Duodenal mucosa (tissue), 2 donors: ENCODE measurements at regions not wholly inside any gene's neighbourhood (a gene's known extent, or its start where the extent isn't known, plus 50 kb on each side); places are given as distances from the start of the nearest gene placed in this dataset.

Experiments
- H3K27ac ChIP-seq: one replicate; pipeline ENCODE4 v1.7.0; 2013; ENCODE audit warnings: low read depth, low read length
- H3K27me3 ChIP-seq, 2 donors: one replicate each; pipeline ENCODE4 v1.7.0; 2013; ENCODE audit warnings: low read length in 2 of 2, control low read depth in 1 of 2; ENCODE audit not compliant: insufficient read depth in 2 of 2, control insufficient read depth in 1 of 2
- H3K36me3 ChIP-seq, 2 donors: one replicate each; pipeline ENCODE4 v1.7.0; 2013; ENCODE audit warnings: low read length in 2 of 2, control low read depth in 1 of 2; ENCODE audit not compliant: insufficient read depth in 2 of 2, control insufficient read depth in 1 of 2
- H3K4me1 ChIP-seq, 2 donors: one replicate each; pipeline ENCODE4 v1.7.0; 2013; ENCODE audit warnings: low read length in 2 of 2, control low read depth in 1 of 2; ENCODE audit not compliant: insufficient read depth in 2 of 2, control insufficient read depth in 1 of 2
- H3K4me3 ChIP-seq, 2 donors: one replicate each; pipeline ENCODE4 v1.7.0; 2013; ENCODE audit warnings: low read length in 2 of 2, low read depth in 1 of 2
- H3K9ac ChIP-seq, 2 donors: one replicate each; pipeline ENCODE4 v1.7.0; 2013; ENCODE audit warnings: low read length in 2 of 2, low read depth in 1 of 2
- H3K9me3 ChIP-seq, 2 donors: one replicate each; pipeline ENCODE4 v1.7.0; 2013; ENCODE audit warnings: low read length in 2 of 2, control low read depth in 1 of 2; ENCODE audit not compliant: control insufficient read depth in 1 of 2

- no peak overlapping the region for H3K27ac ChIP-seq
- H3K9me3 ChIP-seq = no peaks in the 10 kb centered on the region
- no peaks in the 10 kb centered on the region for H3K27me3 ChIP-seq
- H3K9ac ChIP-seq = no peak overlapping the region
- H3K4me1 ChIP-seq = no peaks in the 10 kb centered on the region
- H3K36me3 ChIP-seq = no peaks in the 10 kb centered on the region
- H3K4me3 ChIP-seq = no peak overlapping the region
These were observed 60.0 kb upstream of the BANK1 start for GRCh38 chr4:101730291-101731117.

- Histone ChIP-seq H3K27me3 (no peaks in the 10 kb centered on the region), H3K36me3 (no peaks in the 10 kb centered on the region), H3K27ac (no peak overlapping the region), H3K9me3 (no peaks in the 10 kb centered on the region), H3K4me3 (no peak overlapping the region), H3K9ac (no peak overlapping the region), H3K4me1 (peaks cover 0 to 7% of the 10 kb centered on the region in 2 donors)
These were observed 63.3 kb upstream of the BANK1 start for GRCh38 chr4:101727238-101727637.

GRCh38 chr4:101724093-101724492 is 66.4 kb upstream of the BANK1 start:
- Histone ChIP-seq H3K36me3 (no peaks in the 10 kb centered on the region), H3K9ac (no peak overlapping the region), H3K4me3 (peak overlapping the region in 1 of 2 donors; percentile 16), H3K27ac (no peak overlapping the region), H3K9me3 (no peaks in the 10 kb centered on the region), H3K27me3 (no peaks in the 10 kb centered on the region), H3K4me1 (peaks cover 0 to 7% of the 10 kb centered on the region in 2 donors)

GRCh38 chr4:101718810-101719209 is 71.7 kb upstream of the BANK1 start:
- Histone ChIP-seq H3K27me3 (no peaks in the 10 kb centered on the region), H3K36me3 (no peaks in the 10 kb centered on the region), H3K4me3 (no peak overlapping the region), H3K27ac (no peak overlapping the region), H3K9me3 (no peaks in the 10 kb centered on the region), H3K9ac (no peak overlapping the region), H3K4me1 (no peaks in the 10 kb centered on the region)

GRCh38 chr4:101711590-101712260 is 78.8 kb upstream of the BANK1 start:
- Histone ChIP-seq H3K4me1 (no peaks in the 10 kb centered on the region), H3K9me3 (peaks cover under 1 to 2% of the 10 kb centered on the region in 2 donors), H3K4me3 (no peak overlapping the region), H3K27ac (no peak overlapping the region), H3K36me3 (no peaks in the 10 kb centered on the region), H3K27me3 (no peaks in the 10 kb centered on the region), H3K9ac (no peak overlapping the region)

- Histone ChIP-seq H3K4me1 (no peaks in the 10 kb centered on the region), H3K27ac (no peak overlapping the region), H3K27me3 (no peaks in the 10 kb centered on the region), H3K9ac (no peak overlapping the region), H3K9me3 (peaks cover 4 to 7% of the 10 kb centered on the region in 2 donors), H3K4me3 (no peak overlapping the region), H3K36me3 (no peaks in the 10 kb centered on the region)
These were observed 79.7 kb upstream of the BANK1 start for GRCh38 chr4:101710806-101711205.

GRCh38 chr4:101708293-101709039 is 82.1 kb upstream of the BANK1 start:
- no peak overlapping the region for H3K27ac ChIP-seq
- H3K9ac ChIP-seq = no peak overlapping the region
- no peaks in the 10 kb centered on the region for H3K27me3 ChIP-seq
- no peaks in the 10 kb centered on the region for H3K36me3 ChIP-seq
- H3K9me3 ChIP-seq = peaks cover 4 to 7% of the 10 kb centered on the region in 2 donors
- H3K4me1 ChIP-seq = no peaks in the 10 kb centered on the region
- H3K4me3 ChIP-seq = no peak overlapping the region

GRCh38 chr4:101707596-101707995 is 82.9 kb upstream of the BANK1 start:
- H3K36me3 ChIP-seq = no peaks in the 10 kb centered on the region
- H3K9me3 ChIP-seq = peaks cover 4 to 7% of the 10 kb centered on the region in 2 donors
- no peaks in the 10 kb centered on the region for H3K27me3 ChIP-seq
- no peak overlapping the region for H3K27ac ChIP-seq
- no peaks in the 10 kb centered on the region for H3K4me1 ChIP-seq
- no peak overlapping the region for H3K9ac ChIP-seq
- H3K4me3 ChIP-seq = no peak overlapping the region

- H3K36me3 ChIP-seq = no peaks in the 10 kb centered on the region
- no peak overlapping the region for H3K9ac ChIP-seq
- H3K27ac ChIP-seq = no peak overlapping the region
- no peaks in the 10 kb centered on the region for H3K4me1 ChIP-seq
- H3K27me3 ChIP-seq = no peaks in the 10 kb centered on the region
- H3K4me3 ChIP-seq = no peak overlapping the region
- peaks cover 4 to 7% of the 10 kb centered on the region in 2 donors for H3K9me3 ChIP-seq
These were observed 83.9 kb upstream of the BANK1 start for GRCh38 chr4:101706535-101707057.

- Histone ChIP-seq H3K27me3 (no peaks in the 10 kb centered on the region), H3K4me1 (no peaks in the 10 kb centered on the region), H3K9me3 (peaks cover 2 to 3% of the 10 kb centered on the region in 2 donors), H3K36me3 (no peaks in the 10 kb centered on the region), H3K4me3 (no peak overlapping the region), H3K9ac (no peak overlapping the region), H3K27ac (no peak overlapping the region)
These were observed 89.0 kb upstream of the BANK1 start for GRCh38 chr4:101701551-101701950.
